Stimulated activated CD4-positive, alpha-beta T cell treated with anti-CD3 and anti-CD28 coated beads, TNF-alpha, amount 100 ng/mL, for 48 hours (primary cell): ENCODE measurements at regions not wholly inside any gene's neighbourhood (a gene's known extent, or its start where the extent isn't known, plus 50 kb on each side); places are given as distances from the start of the nearest gene placed in this dataset.
"Not testable (repeated sequence)": the region's sequence is repeated elsewhere in the genome, so short reads cannot be mapped to it uniquely, and the experiment has no call there.

Experiments
- DNase-seq, 3 donors: peaks; one replicate each; pipeline ENCODE4 v3.0.0-alpha.2; 2020; ENCODE audit warnings: low read depth in 3 of 3

- no peak for DNase-seq
Measured at GRCh38 chr10:2627969-2628368, 439.4 kb upstream of the PFKP start.

DNA sequence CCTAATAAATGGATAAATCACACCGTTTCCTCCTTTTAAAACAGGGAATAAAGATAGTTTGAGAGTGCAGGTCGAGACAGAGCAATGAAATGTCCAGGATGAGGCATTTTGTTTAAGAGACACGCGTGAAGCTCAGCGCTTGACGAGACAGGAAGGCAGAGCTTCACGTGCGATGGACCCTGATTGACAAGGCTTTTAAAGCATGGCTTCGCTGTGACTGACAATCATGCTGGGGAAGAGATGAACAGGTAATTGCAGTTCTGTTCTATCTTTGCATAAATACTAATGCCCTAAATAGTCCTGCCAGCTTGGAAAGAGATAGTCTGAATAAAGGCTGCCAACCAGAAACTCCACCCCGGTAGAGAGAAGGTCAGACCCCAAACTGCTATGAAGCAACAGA, 442.3 kb upstream of the PFKP start:
- DNase-seq = no peak

DNA sequence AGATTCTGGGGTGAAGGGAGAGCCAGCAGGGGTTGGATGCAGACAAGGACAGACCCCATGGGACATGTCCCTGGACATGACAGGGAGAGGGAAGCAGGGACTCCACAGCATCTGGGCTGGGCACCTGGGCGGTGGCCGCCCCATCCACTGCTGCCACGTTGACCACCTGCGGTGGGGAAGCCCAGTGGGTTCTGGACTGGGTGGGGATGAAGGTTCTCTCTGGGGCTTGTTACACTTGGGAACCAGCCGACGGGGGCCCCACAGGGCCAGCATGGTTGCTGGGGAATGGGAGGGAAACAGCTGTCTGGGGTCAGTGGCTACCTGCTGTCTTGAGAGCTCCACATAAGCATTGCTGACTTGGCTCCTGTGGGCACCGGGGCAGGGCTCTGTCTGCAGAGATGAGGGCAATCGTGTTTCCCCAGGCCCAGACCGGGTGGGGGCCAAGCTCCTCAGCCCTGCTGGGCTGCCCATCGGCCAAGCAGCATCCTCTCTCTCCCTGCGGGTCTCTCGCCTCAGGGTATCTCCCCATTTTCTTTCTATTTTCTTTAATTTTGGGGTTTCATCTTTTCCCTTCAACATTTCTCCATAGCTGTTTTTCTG, 443.6 kb upstream of the PFKP start:
- DNase-seq = no peak

DNA sequence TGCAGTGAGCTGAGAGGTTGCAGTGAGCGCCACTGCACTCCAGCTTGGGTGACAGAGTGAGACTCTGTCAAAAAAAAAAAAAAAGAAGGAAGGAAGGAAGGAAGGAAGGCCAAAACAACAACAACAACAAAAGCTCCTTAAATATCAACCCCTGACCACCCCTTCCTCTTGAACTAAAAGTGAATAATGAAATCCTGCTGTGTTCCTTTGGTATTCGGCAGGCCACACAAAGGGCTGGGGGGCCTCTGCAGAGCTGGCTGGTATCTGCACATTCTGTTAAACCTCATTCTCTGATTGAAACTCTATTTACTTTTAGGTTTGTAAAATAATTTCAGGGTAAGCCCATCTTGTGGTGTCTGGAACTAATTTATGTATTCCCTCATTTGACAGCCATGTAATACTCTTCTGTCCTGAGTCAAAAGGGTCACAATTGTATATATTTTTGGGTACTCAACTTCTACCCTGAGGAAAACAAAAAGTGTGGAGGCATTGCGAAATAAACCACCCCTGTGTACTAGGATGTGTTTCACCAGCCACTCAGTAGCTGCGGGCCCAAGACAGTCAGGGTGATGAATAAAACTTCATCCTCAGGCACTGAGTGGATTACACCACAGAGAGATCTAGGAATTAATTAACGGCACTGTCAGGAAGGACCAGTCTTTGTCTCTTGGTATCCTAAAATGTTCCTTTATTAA, 446.4 kb upstream of the PFKP start:
- no peak for DNase-seq

DNA sequence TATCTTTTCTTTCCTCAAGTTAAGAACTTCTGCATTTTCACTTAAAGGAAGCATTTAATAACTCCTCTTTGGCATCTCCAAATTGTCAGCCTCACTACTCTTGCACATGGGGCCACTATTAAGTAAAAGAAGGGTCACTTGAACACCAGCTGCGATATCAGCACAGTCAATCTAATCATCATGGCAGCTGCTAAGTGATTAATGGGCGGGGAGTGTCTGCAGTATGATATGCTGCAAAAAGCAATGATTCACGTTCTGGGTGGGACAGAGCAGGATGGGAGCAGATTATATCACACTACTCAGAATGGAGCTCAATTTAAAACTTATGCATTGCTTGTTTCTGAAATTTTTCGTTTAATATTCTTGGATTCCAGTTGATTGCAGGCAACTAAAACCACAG, 447.4 kb upstream of the PFKP start:
- DNase-seq = no peak

- no peak for DNase-seq
Measured at GRCh38 chr10:2619472-2619871, 447.9 kb upstream of the PFKP start.

DNA sequence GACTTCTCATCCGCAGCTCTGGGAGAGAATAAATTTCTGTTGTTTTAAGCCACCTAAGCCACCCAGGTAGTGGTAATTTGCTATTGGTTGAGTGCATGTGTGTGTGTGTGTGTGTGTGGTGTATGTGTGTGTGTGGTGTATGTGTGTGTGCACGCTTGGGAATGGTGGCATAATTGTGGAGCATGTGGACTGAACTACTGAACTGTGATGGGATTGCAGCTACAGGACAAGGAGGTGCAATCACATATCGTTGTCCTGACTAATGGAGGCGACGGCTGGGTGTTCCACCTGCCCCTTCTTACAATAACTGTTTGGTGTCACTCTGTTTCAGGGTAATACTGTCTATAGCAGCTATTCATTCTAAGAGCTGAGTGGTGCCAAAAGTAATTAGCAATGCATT, 448.7 kb upstream of the PFKP start:
- DNase-seq = no peak

- DNase-seq = no peak
Measured at GRCh38 chr10:2616215-2616614, 451.1 kb upstream of the PFKP start.

- DNase-seq = no peak
Measured at GRCh38 chr10:2611603-2612002, 455.7 kb upstream of the PFKP start.

GRCh38 chr10:2610946-2611345, 456.4 kb upstream of the PFKP start:
- DNase-seq = no peak

DNA sequence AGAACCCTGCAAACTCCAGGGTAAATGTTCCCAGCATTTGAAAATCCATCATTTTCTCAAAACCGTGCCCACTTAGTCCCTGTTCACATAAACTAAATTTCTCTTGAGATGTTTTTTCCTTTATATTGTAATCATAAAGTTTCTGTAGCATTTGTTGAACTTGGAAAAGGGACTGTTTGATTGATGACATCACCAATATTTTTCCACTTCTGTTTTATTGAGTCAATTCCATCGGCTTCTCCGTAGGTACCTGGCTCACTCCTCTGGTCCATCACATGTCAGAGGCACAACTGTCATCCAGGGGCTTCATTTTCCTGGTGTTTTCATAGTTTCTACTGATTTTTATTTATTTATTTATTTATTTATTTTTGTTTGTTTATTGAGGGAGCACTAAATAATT, 462.5 kb upstream of the PFKP start:
- DNase-seq = no peak

DNA sequence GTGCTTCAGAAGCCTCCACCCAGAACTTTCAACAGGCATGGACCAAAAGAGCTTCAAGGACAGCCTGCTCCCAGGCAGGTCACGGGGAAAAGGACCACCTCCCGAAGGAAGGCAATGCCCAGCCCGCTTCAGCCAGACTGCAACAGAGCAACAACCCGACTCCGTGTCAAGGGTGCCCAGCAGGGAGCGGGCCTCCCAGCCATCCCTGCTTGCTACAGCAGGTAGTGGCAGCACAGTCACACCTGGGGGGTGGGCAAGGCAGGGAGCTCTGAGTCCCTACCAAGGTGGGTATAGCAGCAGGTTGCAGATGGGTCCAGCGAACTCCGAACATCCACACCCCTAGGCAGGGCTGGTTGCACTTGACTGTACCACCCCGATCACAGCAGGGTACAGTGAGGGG, 467.8 kb upstream of the PFKP start:
- DNase-seq = no peak

DNA sequence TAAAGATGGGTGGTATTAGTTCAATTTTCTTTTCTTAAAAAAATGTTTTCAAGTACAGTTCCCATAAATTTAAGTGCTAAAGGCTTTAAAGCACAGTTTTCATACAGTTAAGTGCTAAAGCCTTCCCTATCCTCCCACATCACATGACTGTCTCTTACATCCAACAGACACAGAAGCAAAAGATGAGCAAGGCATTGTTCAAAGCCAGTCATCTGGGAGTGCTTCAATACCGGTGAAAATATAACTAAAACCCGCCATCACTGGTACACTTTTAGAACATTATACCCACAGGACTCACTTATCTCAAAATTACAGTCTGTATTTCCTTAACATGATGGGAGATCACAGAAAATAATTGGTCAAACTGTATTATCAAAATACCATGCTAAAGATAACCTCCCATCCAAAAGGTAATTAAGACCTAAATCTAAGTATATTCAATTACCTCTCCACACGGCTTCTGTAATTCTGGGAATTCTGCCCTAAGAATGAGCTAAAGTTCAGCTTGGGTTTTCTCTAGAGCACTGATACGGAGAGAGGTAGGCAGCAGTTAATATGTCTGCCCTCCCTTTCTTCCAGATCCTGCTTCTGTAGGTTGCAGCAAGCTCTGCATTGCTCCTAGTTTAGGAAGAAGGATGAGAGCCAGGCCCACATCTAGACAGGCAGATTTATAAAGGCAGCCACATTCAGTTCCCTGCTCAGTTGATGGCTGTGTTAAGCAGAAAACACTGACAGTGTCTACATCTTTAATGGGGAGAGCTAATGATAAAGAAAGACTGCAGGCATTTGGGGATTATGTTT, 474.8 kb upstream of the PFKP start:
- DNase-seq = no peak

- DNase-seq = no peak
Measured at GRCh38 chr10:2589196-2589595, 478.2 kb upstream of the PFKP start.

DNA sequence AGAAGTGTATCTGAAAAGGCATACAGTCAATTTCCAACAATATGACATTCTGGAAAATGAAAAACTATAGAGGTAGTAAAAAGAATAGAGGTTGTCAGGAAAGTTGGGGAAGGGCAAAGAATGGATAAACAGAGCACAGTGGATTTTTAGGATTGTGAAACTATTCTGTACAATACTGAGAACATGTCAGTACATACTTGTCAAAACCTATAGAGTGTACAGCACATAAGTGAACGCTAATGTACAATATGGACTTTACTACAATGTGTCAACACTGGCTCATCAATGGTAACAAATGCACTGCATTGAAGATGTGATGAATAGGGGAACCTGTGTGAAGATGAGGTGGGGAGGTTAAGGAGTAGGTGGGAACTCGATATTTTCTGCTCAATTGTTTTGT, 483.0 kb upstream of the PFKP start:
- DNase-seq = no peak

DNA sequence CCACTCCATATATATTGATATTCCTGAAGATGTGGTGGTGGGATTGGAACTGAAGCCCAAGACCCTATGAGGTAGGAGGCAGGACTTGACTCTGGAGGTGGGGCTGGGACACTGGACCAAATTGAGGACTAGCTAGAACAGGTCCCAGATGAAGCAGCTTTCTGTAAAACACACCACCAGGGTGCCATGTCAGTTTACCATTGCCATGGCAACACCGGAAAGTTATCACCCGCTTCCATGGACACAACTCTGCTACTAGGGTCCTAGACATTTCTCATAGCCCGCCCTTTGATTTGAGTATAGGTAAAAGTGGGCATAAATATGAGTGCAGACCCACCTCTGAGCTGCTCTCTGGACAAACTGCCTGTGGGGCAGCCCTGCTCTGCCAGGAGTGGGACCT, 490.5 kb upstream of the PFKP start:
- DNase-seq = no peak

GRCh38 chr10:2575460-2575859, 491.9 kb upstream of the PFKP start:
- DNase-seq = no peak

DNA sequence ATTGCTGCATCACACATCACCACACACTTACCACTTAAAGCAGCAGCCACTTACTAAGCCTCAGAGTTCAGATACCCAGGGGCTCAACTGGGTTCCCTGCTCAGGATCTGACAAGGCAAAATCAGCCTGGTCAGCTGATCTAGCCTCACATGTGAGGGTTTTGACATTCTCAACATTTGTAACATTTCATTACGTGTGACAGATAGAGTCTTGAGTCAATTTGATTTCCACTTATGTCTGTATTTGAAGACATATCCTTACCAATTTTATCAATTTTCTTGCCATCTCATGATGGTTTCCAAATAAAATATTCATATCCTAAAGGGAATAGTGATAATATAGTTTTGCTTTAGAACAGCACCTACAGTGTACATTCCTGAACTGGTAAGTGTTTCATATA, 494.7 kb upstream of the PFKP start:
- no peak for DNase-seq

DNA sequence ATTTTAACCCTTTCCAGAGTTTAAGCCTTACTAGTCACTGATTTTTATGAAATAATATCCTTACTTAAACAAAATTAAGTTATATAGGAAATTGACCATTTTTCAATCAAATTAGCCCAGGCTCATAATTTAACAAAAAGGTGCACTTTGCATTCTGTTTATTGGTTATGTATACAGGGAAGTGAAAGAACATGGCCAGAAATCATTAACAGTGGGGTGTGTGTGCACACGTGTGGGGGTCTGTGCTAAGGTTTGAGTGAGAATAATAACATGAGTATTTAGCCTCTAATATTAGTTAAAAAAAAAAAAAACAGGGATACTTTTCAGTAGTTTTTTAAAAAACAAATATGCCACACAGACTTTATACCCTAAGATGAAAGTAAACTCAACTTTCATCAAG, 510.5 kb upstream of the PFKP start:
- DNase-seq = no peak

DNA sequence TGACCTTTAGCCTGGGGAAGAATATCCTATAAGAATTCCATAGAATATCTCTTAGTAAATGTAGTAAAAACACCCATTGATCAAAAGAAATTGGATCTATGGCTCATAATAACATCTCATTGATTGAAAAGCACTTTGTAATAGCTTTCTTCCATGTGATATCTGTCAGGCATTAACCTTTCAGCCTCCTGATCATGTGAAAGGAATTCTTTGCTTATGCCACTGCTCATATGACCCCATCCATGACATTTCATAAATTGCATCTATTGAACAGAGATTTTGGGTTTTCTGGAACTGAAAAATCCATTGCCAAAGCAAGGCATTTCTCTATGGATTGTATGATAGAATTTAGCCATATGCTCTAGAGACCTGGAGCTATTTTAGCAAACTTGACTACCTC, 519.3 kb upstream of the PFKP start:
- no peak for DNase-seq

GRCh38 chr10:2547606-2548005, 519.7 kb upstream of the PFKP start:
- no peak for DNase-seq

DNA sequence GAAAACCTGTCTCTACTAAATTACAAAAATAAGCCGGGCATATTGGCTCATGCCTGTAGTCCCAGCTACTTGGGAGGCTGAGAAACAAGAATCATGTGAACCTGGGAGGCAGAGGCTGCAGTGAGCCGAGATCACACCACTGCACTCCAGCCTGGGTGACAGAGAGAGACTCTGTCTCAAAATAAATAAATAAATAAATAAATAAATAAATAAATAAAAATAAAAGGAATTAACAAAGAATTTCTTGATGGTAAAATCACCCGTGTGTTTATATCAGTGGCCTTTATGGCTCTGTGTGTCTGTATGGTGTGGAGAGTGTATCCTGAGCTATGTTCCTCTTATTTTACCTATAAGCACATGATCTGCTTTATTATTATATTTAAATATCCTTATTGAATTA, 520.5 kb upstream of the PFKP start:
- not testable (repeated sequence) for DNase-seq

DNA sequence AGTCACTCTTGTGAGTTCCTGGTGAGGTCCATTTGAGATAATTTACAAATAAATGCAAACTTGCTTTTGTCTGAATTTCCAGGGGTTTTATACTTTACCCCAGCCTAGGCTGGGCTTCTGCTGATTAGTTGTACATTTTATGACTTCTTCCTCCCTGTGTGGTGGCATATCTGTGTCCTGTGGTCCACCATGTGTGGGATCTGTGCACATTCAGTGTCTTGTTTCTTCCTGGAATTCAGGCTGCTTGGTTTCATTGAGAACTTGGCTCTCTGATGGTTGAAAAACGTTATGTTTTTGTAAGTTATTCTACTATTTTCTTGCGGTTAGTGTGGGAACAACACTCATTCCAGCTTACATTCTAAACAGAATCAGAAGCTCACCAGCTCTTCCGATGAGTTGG, 523.4 kb upstream of the PFKP start:
- no peak for DNase-seq
